HuH-7 (cell line): ENCODE measurements at regions not wholly inside any gene's neighbourhood (a gene's known extent, or its start where the extent isn't known, plus 50 kb on each side); places are given as distances from the start of the nearest gene placed in this dataset.

Source experiments
- DNase-seq: peaks from one replicate; pipeline ENCODE4 v3.0.0; 2011; ENCODE audit warnings: low spot score

- no peak for DNase-seq
Measured at GRCh38 chr2:59005836-59006615, 764.9 kb upstream of the FANCL start.

GRCh38 chr2:59004621-59005020, 763.5 kb upstream of the FANCL start:
- DNase-seq, result no peak

- no peak for DNase-seq
Measured at GRCh38 chr2:59000796-59001195, 759.7 kb upstream of the FANCL start.

GRCh38 chr2:58992062-58992706, 751.1 kb upstream of the FANCL start:
- no peak for DNase-seq

- no peak for DNase-seq
Measured at GRCh38 chr2:58991357-58991756, 750.2 kb upstream of the FANCL start.

GRCh38 chr2:58985541-58985940, 744.4 kb upstream of the FANCL start:
- no peak for DNase-seq

- no peak for DNase-seq
Measured at GRCh38 chr2:58984731-58985130, 743.6 kb upstream of the FANCL start.

- no peak for DNase-seq
Measured at GRCh38 chr2:58983111-58983510, 742.0 kb upstream of the FANCL start.

GRCh38 chr2:58981237-58981636, 740.1 kb upstream of the FANCL start:
- no peak for DNase-seq

GRCh38 chr2:58976375-58977071, 735.4 kb upstream of the FANCL start:
- no peak for DNase-seq

- DNase-seq, result no peak
Measured at GRCh38 chr2:58974881-58975280, 733.8 kb upstream of the FANCL start.

GRCh38 chr2:58974426-58974825, 733.3 kb upstream of the FANCL start:
- no peak for DNase-seq

- no peak for DNase-seq
Measured at GRCh38 chr2:58973811-58974281, 732.7 kb upstream of the FANCL start.

GRCh38 chr2:58972737-58973136, 731.6 kb upstream of the FANCL start:
- DNase-seq, result no peak

GRCh38 chr2:58971511-58972360, 730.6 kb upstream of the FANCL start:
- no peak for DNase-seq

- no peak for DNase-seq
Measured at GRCh38 chr2:58970365-58970764, 729.2 kb upstream of the FANCL start.

GRCh38 chr2:58968885-58969284, 727.8 kb upstream of the FANCL start:
- no peak for DNase-seq

- DNase-seq, result no peak
Measured at GRCh38 chr2:58967736-58968135, 726.6 kb upstream of the FANCL start.

- no peak for DNase-seq
Measured at GRCh38 chr2:58965602-58966001, 724.5 kb upstream of the FANCL start.

- no peak for DNase-seq
Measured at GRCh38 chr2:58959996-58960395, 718.9 kb upstream of the FANCL start.

- DNase-seq, result no peak
Measured at GRCh38 chr2:58957188-58957840, 716.2 kb upstream of the FANCL start.
